GM12874 (cell line): ENCODE measurements at regions not wholly inside any gene's neighbourhood (a gene's known extent, or its start where the extent isn't known, plus 50 kb on each side); places are given as distances from the start of the nearest gene placed in this dataset.

Experiments
- CTCF ChIP-seq: IDR thresholded peaks from 2 replicates; pipeline ENCODE4 v1.5.1; 2011; ENCODE audit warnings: low read depth, mild to moderate bottlenecking, control low read depth, low read length, moderate library complexity; ENCODE audit not compliant: insufficient read depth

DNA sequence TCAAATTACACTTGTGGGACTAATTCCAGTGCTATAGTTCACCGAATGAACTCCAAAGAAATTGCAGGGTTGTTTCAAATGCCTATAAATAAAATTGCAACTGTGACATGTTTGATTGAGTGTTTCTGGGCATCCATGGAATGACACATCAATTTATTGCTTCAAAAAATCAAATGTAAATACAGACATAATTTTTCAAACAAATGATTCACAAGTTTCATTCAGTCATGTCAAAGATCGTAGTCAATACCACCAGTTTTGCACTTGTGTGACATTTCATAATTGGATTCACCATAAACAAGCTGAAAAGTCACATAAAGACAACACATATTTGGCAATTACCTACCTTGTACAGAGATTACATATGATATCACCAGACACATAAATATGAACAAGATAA lies 350.8 kb downstream of the CDH2 start:
- TF ChIP-seq CTCF: no peak

- TF ChIP-seq CTCF: no peak
Measured at GRCh38 chr18:27825689-27826088, 351.2 kb downstream of the CDH2 start.

GRCh38 chr18:27824841-27825681 lies 351.9 kb downstream of the CDH2 start:
- TF ChIP-seq CTCF: no peak

GRCh38 chr18:27824275-27824674 lies 352.7 kb downstream of the CDH2 start:
- TF ChIP-seq CTCF: no peak

GRCh38 chr18:27823053-27823452 lies 353.9 kb downstream of the CDH2 start:
- TF ChIP-seq CTCF: no peak

DNA sequence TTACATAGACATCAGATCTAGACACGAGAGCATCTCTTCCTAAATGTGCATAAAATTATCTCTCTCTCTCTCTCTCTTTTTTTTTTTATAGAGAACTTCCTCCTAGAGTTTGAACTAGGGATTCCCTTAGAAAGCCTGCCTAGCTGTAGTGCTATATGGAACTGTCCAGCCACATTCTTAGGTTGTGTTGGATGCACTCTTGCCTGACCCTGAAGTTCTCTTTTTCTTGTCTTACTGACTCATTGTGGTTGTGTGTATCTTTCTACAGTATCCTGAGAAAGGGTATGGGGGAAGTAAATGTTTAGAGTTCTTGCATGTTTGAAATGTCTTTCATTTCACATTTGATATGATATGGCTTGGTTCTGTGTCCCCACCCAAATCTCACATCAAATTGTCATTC lies 368.2 kb downstream of the CDH2 start:
- TF ChIP-seq CTCF: no peak

DNA sequence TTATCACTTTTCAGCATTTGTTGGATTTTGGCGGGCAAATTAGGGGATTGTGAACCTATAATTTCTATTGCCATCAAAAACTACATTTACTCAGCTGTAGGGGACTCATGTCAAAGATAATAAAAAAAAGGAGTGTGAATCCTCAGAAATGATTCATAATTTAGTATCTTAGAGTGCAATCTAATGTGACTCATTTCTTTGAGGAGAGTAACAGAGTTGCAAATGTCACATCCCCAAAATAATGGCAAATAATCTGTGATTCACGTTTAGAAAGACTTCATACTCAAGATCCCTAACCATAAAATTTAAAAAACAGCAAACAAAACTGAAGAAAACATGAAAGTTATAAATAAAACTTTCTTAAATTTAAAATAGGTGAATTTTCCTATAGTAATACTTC lies 373.0 kb downstream of the CDH2 start:
- no peak for TF ChIP-seq CTCF

DNA sequence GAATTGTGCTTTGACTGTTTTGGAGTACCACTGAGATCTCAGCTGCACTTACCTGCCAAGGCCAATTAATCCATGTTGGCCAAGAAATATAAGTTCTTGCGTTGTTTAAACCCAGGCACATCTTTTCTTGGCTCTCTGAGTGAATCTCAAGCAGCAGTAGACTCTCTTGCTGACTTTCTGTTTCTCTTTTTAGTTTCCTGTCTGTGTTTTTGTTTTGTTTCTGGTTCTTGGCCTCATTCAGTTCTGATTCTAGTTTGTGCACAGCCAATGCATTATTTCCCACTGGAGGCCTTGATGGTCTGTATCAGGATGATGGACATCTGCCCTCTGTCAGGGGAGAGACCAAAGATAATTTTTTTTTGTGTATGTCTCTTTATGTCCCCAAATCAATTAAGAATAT lies 379.4 kb downstream of the CDH2 start:
- TF ChIP-seq CTCF: no peak
